GM12864 (cell line): ENCODE measurements at regions not wholly inside any gene's neighbourhood (a gene's known extent, or its start where the extent isn't known, plus 50 kb on each side); places are given as distances from the start of the nearest gene placed in this dataset.

Experiments used
- DNase-seq: peaks from one replicate; pipeline ENCODE4 v3.0.0-alpha.2; 2011; ENCODE audit warnings: low read depth
- H3K4me3 ChIP-seq: 2 replicates; pipeline ENCODE4 v1.5.1; 2011; ENCODE audit warnings: mild to moderate bottlenecking, low read depth, low read length, control low read depth
- CTCF ChIP-seq: IDR thresholded peaks from 2 replicates; pipeline ENCODE4 v1.5.1; 2011; ENCODE audit warnings: low read depth, mild to moderate bottlenecking, moderate library complexity, low read length, control low read depth, inconsistent platforms; ENCODE audit errors: missing control alignments

GRCh38 chr10:1980459-1980858, 243.1 kb upstream of the ADARB2 start:
- DNase-seq = no peak
- H3K4me3 ChIP-seq = no peak overlapping the region
- TF ChIP-seq CTCF = no peak

- no peak overlapping the region for H3K4me3 ChIP-seq
- DNase-seq = no peak
- no peak for TF ChIP-seq CTCF
Observed at GRCh38 chr10:1978584-1978983, 241.3 kb upstream of the ADARB2 start.

GRCh38 chr10:1977461-1977860, 240.1 kb upstream of the ADARB2 start:
- DNase-seq = no peak
- no peak overlapping the region for H3K4me3 ChIP-seq
- TF ChIP-seq CTCF = no peak

GRCh38 chr10:1972406-1972805, 235.1 kb upstream of the ADARB2 start:
- no peak for TF ChIP-seq CTCF
- no peak overlapping the region for H3K4me3 ChIP-seq
- no peak for DNase-seq

GRCh38 chr10:1968257-1969033, 231.1 kb upstream of the ADARB2 start:
- TF ChIP-seq CTCF = no peak
- DNase-seq = no peak
- H3K4me3 ChIP-seq = no peak overlapping the region

GRCh38 chr10:1966712-1967376, 229.5 kb upstream of the ADARB2 start:
- TF ChIP-seq CTCF = no peak

More at GRCh38 chr10:1966712-1967376, 229.5 kb upstream of the ADARB2 start:
- DNase-seq = no peak
- H3K4me3 ChIP-seq = no peak overlapping the region
